ENCODE measurements at regions not wholly inside any gene's neighbourhood (a gene's known extent, or its start where the extent isn't known, plus 50 kb on each side); places are given as distances from the start of the nearest gene placed in this dataset.

GRCh38 chr9:4404156-4404555, 86.1 kb upstream of the SLC1A1 start:
- no peak for TF ChIP-seq POLR2A (IDR thresholded peaks at IDR 0.05; ENCODE audit: low read length)
- no peak for TF ChIP-seq GATA1 (IDR thresholded peaks at IDR 0.05; ENCODE audit: low read depth, low read length)
- no peak for DNase-seq

GRCh38 chr9:4402501-4402900, 87.8 kb upstream of the SLC1A1 start:
- DNase-seq: no peak
- TF ChIP-seq GATA1 (IDR thresholded peaks at IDR 0.05; ENCODE audit: low read depth, low read length) (no peak), POLR2A (IDR thresholded peaks at IDR 0.05; ENCODE audit: low read length) (no peak)

- no peak for DNase-seq
- TF ChIP-seq POLR2A (IDR thresholded peaks at IDR 0.05; ENCODE audit: low read length) (no peak), GATA1 (IDR thresholded peaks at IDR 0.05; ENCODE audit: low read depth, low read length) (no peak)
These were observed 89.5 kb upstream of the SLC1A1 start for GRCh38 chr9:4400731-4401130.

GRCh38 chr9:4397917-4398316, 92.4 kb upstream of the SLC1A1 start:
- TF ChIP-seq POLR2A (IDR thresholded peaks at IDR 0.05; ENCODE audit: low read length) (no peak), GATA1 (IDR thresholded peaks at IDR 0.05; ENCODE audit: low read depth, low read length) (no peak)
- DNase-seq: no peak

GRCh38 chr9:4393806-4394523, 94.1 kb upstream of the GLIS3 start:
- DNase-seq: no peak
- TF ChIP-seq GATA1 (IDR thresholded peaks at IDR 0.05; ENCODE audit: low read depth, low read length) (no peak), POLR2A (IDR thresholded peaks at IDR 0.05; ENCODE audit: low read length) (no peak)

GRCh38 chr9:4389755-4390154, 89.9 kb upstream of the GLIS3 start:
- DNase-seq: no peak
- TF ChIP-seq GATA1 (IDR thresholded peaks at IDR 0.05; ENCODE audit: low read depth, low read length) (no peak), POLR2A (IDR thresholded peaks at IDR 0.05; ENCODE audit: low read length) (no peak)

DNA sequence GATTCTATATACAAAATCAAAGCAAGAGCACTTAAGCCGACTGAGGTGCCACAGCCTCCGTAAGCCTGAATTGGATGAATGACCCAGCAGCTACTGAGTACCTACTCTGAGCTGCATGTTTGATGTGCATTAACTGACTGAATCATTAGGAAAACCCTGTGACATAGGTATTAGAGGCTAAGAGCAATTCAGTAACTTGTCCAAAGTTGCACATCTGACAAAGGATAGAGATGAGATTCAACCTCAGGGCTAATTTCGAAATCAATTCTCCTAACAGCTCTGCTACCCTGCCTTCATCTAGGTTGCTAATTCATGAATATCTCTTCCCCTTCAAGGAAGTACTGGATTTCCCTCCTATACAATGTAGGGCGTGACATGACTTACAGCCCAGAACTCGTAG, 89.1 kb upstream of the GLIS3 start:
- no peak for DNase-seq
- TF ChIP-seq GATA1 (IDR thresholded peaks at IDR 0.05; ENCODE audit: low read depth, low read length) (no peak), POLR2A (IDR thresholded peaks at IDR 0.05; ENCODE audit: low read length) (no peak)

DNA sequence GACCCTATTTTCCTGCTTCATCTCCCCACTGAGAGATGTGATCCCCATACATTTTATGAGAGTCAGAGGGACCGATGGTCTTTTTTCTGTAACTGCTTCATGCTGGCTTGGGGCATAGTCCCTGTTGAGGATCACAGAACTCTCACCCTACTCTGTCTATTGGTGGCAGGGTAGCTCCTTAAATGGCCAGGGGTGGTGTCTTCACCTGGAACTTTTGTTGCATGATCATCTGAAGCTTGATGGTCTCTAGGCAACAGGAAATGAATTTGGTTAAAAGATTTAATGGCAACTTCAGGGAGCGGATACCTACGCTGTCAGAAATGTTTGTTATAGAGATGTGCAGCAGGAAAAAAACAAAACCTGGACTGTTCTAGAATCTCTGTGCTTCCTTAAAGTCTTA, 87.0 kb upstream of the GLIS3 start:
- TF ChIP-seq GATA1 (IDR thresholded peaks at IDR 0.05; ENCODE audit: low read depth, low read length) (no peak), POLR2A (IDR thresholded peaks at IDR 0.05; ENCODE audit: low read length) (no peak)
- no peak for DNase-seq

DNA sequence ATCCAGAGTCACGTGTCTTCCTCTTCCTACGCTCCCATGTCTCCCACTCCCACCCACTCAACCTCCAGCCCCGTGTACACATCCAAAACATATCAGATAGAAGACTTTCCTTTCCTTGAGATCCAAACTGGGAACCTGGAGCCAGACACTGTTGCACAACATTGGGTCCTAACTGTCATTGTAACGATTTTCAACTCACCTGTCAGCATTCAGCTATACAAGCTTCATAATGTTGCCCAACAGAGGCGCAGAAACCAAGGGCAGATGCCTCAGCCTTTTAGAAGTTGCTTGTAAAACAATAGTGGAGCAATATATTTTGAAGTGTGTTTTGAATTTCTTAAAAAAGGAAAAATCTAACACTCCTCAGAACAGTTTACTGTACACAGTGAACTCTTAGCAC, 84.9 kb upstream of the GLIS3 start:
- DNase-seq: no peak
- TF ChIP-seq GATA1 (IDR thresholded peaks at IDR 0.05; ENCODE audit: low read depth, low read length) (no peak), POLR2A (IDR thresholded peaks at IDR 0.05; ENCODE audit: low read length) (no peak)

DNA sequence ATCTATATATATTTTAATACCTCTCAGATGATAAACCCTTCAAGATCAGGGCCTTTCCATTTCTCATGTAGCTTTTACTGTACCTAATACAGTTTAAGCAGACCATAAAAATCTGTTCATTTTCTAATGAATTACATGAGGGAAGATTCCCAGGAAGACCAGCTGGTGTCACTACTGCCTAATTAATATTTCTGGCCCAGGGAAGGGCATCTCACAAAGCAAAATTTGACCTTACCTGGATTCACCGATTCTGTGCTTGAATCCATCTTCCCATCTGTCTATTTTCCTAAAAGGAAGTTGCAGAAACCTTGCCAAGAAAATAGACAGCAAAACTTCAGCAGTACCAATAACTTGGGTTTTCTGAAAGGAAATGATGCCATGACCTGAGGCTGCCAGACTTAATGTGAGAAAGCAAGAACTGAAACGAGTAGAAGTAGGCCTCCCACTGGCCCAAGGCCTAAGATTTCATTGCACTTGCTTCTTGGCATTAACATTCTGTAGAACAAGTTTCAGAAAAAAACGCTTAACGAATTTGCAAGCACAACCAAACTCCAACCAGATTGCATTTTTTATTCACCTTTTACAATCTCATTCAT, 83.0 kb upstream of the GLIS3 start:
- TF ChIP-seq POLR2A (IDR thresholded peaks at IDR 0.05; ENCODE audit: low read length): no peak
- TF ChIP-seq GATA1 (IDR thresholded peaks at IDR 0.05; ENCODE audit: low read depth, low read length): no peak
- peak in 1 of 2 experiments; percentile 12 for DNase-seq

DNA sequence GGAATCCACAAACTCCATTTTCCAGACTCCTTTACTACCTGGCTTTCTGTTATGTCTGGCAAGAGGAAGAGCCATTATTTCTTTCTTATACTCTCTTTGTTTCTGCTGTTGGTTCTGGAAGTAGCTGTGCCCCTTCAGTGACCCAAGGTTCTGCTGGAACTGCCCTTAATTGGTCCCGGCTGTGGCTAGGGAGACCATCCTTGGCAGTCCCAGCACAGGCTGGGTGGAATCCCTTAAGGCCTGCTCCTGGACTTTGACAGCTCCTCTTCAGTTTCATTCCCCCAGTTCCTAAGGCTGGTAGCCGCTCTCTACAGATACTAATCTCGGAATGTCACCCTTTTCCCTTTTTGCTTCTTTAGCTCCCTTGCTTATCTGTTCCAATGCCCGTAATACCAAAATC, 81.9 kb upstream of the GLIS3 start:
- TF ChIP-seq GATA1 (IDR thresholded peaks at IDR 0.05; ENCODE audit: low read depth, low read length) (no peak), POLR2A (IDR thresholded peaks at IDR 0.05; ENCODE audit: low read length) (no peak)
- DNase-seq: no peak

- DNase-seq: no peak
- TF ChIP-seq POLR2A (IDR thresholded peaks at IDR 0.05; ENCODE audit: low read length): no peak
- TF ChIP-seq GATA1 (IDR thresholded peaks at IDR 0.05; ENCODE audit: low read depth, low read length): no peak
These were observed 80.5 kb upstream of the GLIS3 start for GRCh38 chr9:4380406-4380805.

- no peak for DNase-seq
These were observed 75.7 kb upstream of the GLIS3 start for GRCh38 chr9:4375424-4376200.

DNA sequence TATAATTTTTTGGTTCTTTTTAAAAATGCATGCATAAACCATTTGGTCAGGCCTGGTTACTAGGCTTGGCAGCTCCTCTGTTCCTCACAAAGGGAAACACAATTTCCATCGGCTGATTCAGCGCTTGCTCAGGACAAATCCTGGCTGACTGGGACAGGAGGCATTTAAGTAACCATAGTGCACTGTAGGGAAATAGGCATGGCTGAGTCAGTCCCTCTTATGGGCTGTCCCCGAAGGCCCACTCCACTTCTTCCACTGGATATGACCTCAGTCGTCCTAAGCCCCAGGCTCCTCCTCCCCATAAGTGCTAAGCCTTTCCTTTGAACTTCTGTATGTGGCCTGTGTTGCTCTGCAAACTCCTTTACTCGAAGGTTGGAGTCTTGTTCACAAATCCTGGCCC, 71.2 kb upstream of the GLIS3 start:
- TF ChIP-seq GATA1 (IDR thresholded peaks at IDR 0.05; ENCODE audit: low read depth, low read length) (no peak), POLR2A (IDR thresholded peaks at IDR 0.05; ENCODE audit: low read length) (no peak)
- no peak for DNase-seq

More at GRCh38 chr9:4375424-4376200, 75.7 kb upstream of the GLIS3 start:
- TF ChIP-seq GATA1 (IDR thresholded peaks at IDR 0.05; ENCODE audit: low read depth, low read length) (no peak), POLR2A (IDR thresholded peaks at IDR 0.05; ENCODE audit: low read length) (no peak)

Measured in erythroblast (primary cell).